GM12878 (cell line): ENCODE measurements at regions not wholly inside any gene's neighbourhood (a gene's known extent, or its start where the extent isn't known, plus 50 kb on each side); places are given as distances from the start of the nearest gene placed in this dataset.

ENCODE experiments used
- EP300 ChIP-seq, 2 experiments: fragments of 150-350 bp in 1 of 2; IDR thresholded peaks; 2 replicates each; pipeline ENCODE4 v1.6.1; 2011 to 2012; ENCODE audit warnings: low read depth in 2 of 2, low read length in 2 of 2, borderline replicate concordance in 1 of 2, improper control_type of control experiment in 1 of 2, inconsistent platforms in 1 of 2; ENCODE audit not compliant: control insufficient read depth in 1 of 2
- GABPA ChIP-seq: IDR thresholded peaks from 2 replicates; pipeline ENCODE4 v1.6.1; 2014; ENCODE audit warnings: antibody characterized with exemption, low read depth, mild to moderate bottlenecking, inconsistent platforms
- NR2C1 ChIP-seq: fragments of 450-650 bp; IDR thresholded peaks from 2 replicates; pipeline ENCODE4 v1.6.1; 2017; ENCODE audit warnings: antibody characterized with exemption, mild to moderate bottlenecking, moderate library complexity
- RAD21 ChIP-seq: IDR thresholded peaks from 2 replicates; pipeline ENCODE4 v1.6.1; 2011; ENCODE audit warnings: mild to moderate bottlenecking, low read depth, low read length, moderate library complexity; ENCODE audit not compliant: insufficient read depth
- RELA ChIP-seq: fragments of 450-650 bp; IDR thresholded peaks from 2 replicates; pipeline ENCODE4 v1.8.0; 2014; ENCODE audit warnings: borderline replicate concordance; ENCODE audit not compliant: partially characterized antibody
- RFX5 ChIP-seq: IDR thresholded peaks from 2 replicates; pipeline ENCODE4 v1.6.1; 2011; ENCODE audit warnings: low read depth, low read length, improper control_type of control experiment
- ZNF274 ChIP-seq: IDR thresholded peaks from one replicate; pipeline ENCODE4 v1.8.0; 2011; ENCODE audit not compliant: insufficient read length, insufficient read depth
- ZNF384 ChIP-seq: IDR thresholded peaks from 2 replicates; pipeline ENCODE4 v1.6.1; 2012; ENCODE audit warnings: low read depth, mild to moderate bottlenecking, low read length, improper control_type of control experiment, borderline replicate concordance
- ZZZ3 ChIP-seq: IDR thresholded peaks from 2 replicates; pipeline ENCODE4 v1.6.1; 2011; ENCODE audit warnings: low read depth; ENCODE audit not compliant: control insufficient read depth, insufficient read length
- TF ChIP-seq, protein P1 (sequence below): fragments of 150-350 bp; IDR thresholded peaks from 2 replicates; pipeline ENCODE4 v1.6.1; 2016; ENCODE audit warnings: low read depth, low read length
- TF ChIP-seq, protein P2 (sequence below), 3 experiments: IDR thresholded peaks in 2 of 3; conservative IDR thresholded peaks in 1 of 3; 2 replicates each; pipeline ENCODE4 v1.5.1; 2011; ENCODE audit warnings: low read depth in 3 of 3, low read length in 3 of 3, mild to moderate bottlenecking in 3 of 3, control low read depth in 2 of 3, moderate library complexity in 2 of 3, inconsistent platforms in 1 of 3, mixed read lengths in 1 of 3; ENCODE audit not compliant: control insufficient read depth in 2 of 3, insufficient read depth in 1 of 3; ENCODE audit errors: extremely low read depth in 1 of 3
- TF ChIP-seq, protein P3 (sequence below): IDR thresholded peaks from 2 replicates; pipeline ENCODE4 v1.6.1; 2012; ENCODE audit warnings: low read depth, low read length, improper control_type of control experiment

DNA sequence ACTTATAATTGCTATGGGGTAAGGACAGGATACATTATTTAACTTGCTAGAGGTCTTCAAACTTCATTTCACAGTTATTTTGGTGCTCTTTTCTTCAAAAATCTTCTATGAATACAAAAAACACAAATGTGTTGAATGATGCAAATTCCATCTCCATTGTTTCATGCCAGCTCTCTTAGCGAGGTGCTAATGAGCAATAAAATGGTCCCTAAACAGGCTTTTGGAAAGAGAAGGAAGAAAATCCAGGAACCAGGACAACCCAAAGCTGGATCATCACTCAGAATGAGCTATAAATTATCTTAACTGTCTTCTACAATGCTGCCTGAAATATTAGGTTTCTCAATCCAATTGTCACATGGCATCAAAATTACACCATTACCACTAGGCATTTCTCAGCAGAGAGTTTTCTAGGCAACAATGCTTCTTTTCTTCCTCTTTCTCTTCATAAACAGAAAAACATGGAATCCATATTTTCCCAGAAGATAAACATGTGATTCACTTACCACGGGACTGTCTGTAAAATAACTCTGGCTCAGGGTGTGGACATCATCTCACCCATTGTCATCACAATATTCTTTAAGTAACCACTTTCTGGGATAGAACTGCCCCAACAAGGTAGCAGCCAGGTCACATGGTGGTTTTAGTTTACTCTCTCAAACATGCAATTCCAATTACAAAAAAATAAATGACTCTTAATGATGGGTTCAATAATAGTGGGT, 249.4 kb downstream of the NPR3 start:
- TF ChIP-seq, protein P1, sequence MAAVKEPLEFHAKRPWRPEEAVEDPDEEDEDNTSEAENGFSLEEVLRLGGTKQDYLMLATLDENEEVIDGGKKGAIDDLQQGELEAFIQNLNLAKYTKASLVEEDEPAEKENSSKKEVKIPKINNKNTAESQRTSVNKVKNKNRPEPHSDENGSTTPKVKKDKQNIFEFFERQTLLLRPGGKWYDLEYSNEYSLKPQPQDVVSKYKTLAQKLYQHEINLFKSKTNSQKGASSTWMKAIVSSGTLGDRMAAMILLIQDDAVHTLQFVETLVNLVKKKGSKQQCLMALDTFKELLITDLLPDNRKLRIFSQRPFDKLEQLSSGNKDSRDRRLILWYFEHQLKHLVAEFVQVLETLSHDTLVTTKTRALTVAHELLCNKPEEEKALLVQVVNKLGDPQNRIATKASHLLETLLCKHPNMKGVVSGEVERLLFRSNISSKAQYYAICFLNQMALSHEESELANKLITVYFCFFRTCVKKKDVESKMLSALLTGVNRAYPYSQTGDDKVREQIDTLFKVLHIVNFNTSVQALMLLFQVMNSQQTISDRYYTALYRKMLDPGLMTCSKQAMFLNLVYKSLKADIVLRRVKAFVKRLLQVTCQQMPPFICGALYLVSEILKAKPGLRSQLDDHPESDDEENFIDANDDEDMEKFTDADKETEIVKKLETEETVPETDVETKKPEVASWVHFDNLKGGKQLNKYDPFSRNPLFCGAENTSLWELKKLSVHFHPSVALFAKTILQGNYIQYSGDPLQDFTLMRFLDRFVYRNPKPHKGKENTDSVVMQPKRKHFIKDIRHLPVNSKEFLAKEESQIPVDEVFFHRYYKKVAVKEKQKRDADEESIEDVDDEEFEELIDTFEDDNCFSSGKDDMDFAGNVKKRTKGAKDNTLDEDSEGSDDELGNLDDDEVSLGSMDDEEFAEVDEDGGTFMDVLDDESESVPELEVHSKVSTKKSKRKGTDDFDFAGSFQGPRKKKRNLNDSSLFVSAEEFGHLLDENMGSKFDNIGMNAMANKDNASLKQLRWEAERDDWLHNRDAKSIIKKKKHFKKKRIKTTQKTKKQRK: no peak
- TF ChIP-seq ZNF274: no peak
- no peak for TF ChIP-seq RFX5
- no peak for TF ChIP-seq ZZZ3
- TF ChIP-seq EP300 (IDR thresholded peaks at IDR 0.05; ENCODE audit: borderline replicate concordance in 1 of 2, control insufficient read depth in 1 of 2, low read depth in 2 of 2, low read length in 2 of 2): no peak
- no peak for TF ChIP-seq RAD21
- TF ChIP-seq RELA: no peak
- TF ChIP-seq, protein P2, sequence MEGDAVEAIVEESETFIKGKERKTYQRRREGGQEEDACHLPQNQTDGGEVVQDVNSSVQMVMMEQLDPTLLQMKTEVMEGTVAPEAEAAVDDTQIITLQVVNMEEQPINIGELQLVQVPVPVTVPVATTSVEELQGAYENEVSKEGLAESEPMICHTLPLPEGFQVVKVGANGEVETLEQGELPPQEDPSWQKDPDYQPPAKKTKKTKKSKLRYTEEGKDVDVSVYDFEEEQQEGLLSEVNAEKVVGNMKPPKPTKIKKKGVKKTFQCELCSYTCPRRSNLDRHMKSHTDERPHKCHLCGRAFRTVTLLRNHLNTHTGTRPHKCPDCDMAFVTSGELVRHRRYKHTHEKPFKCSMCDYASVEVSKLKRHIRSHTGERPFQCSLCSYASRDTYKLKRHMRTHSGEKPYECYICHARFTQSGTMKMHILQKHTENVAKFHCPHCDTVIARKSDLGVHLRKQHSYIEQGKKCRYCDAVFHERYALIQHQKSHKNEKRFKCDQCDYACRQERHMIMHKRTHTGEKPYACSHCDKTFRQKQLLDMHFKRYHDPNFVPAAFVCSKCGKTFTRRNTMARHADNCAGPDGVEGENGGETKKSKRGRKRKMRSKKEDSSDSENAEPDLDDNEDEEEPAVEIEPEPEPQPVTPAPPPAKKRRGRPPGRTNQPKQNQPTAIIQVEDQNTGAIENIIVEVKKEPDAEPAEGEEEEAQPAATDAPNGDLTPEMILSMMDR (IDR thresholded peaks at IDR 0.05 in 2 of 3, conservative IDR thresholded peaks at IDR 0.05 in 1 of 3; ENCODE audit: control insufficient read depth in 2 of 3, extremely low read depth in 1 of 3, insufficient read depth in 1 of 3, low read depth in 3 of 3, low read length in 3 of 3): no peak
- TF ChIP-seq GABPA: no peak
- no peak for TF ChIP-seq NR2C1
- TF ChIP-seq, protein P3, sequence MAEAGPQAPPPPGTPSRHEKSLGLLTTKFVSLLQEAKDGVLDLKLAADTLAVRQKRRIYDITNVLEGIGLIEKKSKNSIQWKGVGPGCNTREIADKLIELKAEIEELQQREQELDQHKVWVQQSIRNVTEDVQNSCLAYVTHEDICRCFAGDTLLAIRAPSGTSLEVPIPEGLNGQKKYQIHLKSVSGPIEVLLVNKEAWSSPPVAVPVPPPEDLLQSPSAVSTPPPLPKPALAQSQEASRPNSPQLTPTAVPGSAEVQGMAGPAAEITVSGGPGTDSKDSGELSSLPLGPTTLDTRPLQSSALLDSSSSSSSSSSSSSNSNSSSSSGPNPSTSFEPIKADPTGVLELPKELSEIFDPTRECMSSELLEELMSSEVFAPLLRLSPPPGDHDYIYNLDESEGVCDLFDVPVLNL: no peak
- TF ChIP-seq ZNF384: no peak
